Fibroblast of skin of left biceps (primary cell): ENCODE measurements at regions not wholly inside any gene's neighbourhood (a gene's known extent, or its start where the extent isn't known, plus 50 kb on each side); places are given as distances from the start of the nearest gene placed in this dataset.
"Not testable (repeated sequence)": the region's sequence is repeated elsewhere in the genome, so short reads cannot be mapped to it uniquely, and the experiment has no call there.

Experiments used
- DNase-seq, 2 experiments: peaks; one replicate each; pipeline ENCODE4 v3.0.0-alpha.2; 2013; ENCODE audit warnings: low read depth in 2 of 2

DNA sequence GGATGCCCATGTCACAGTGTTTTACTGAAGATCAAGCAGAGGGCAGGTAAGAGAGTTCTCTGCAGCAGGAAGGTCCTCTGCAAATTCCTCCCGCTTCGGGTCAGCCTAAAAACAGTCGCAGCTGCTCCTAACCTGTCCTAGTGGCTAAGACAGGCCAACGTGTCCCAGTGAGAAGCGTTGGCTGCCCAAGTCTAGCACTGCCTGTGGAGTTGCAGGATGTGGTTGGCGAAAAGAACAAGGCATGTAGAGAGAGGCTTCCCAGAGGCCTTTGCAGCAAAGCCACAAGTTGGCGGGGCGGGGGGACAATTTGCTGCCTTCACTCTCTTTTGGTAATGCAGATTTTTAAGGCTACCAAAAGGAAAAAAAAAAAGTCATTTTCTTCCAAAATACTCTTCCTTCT lies 340.1 kb downstream of the BCL11B start:
- no peak for DNase-seq

DNA sequence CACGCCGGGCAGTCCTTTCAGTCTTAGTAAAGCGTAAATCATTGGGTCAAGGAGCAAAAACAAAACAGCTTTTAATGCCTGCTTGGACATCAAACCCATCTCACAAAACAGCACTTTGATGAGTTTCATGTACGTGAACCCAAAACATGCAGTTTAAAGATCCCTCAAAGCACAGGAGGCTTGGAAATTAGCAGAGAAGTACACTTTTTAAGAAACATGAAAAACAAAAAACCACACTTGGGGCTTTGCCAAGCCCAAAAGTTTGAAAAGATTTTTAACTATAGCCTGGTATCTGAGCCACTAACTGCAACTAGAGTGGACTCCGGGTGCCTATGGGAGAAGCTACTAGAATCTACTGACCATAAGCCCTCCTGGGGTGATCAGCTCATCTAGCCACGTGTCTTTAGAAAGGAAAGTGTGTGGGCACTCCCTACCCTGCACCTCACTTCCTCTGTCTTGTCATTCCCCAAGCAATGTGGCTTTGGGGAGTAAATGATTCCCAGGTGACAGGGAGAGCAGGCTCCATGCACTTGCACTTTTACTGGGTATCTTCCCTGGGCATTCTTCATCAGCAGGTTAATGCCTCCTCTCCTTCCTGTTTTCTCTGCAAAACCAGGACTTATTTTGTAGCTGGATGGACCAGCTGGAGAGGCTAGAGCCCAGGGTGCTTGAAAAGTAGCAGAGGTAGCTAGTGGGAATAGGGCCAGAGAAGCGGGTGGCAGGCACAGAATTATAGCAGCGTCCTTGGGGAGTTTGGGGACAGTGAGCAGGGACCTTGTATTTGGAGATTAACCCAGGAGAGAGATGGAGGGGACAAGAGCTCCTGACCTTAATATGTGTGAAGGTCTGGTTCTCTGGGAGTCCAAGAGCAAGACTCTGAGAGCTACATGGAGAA lies 339.3 kb downstream of the BCL11B start:
- no peak for DNase-seq

DNA sequence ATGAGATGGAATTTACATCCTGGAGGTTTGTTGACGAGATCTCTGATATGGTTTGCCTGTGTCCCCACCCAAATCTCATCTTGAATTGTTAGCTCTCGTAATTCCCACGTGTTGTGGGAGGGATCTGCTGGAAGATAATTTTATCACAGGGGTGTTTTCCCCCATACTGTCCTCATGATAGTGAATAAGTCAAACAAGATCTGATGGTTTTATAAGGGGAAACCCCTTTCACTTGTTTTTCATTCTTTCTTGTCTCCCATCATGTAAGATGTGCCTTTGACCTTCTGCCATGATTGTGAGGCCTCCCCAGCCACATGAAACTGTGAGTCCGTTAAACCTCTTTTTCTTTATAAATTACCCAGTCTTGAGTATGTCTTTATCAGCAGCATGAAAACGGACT lies 337.4 kb downstream of the BCL11B start:
- not testable (repeated sequence) for DNase-seq

DNA sequence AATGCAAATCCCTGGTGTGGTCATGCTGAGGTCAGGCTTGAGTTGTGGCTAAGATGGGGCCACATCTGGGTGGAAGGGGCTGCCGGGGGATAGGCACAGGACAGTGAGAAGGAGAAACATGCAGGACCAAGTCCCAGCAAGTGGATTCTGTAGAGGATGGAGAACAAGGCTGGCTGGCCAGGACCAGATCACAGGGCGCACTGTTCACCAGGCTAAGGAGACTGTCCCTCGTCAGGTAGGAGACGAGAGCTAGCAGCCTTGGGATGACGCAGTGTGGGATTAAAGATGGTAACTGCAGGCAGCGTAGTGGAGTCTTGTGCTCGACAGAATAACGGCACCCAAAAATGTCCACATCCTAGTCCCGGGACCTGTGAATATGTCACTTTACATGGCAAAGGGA lies 336.1 kb downstream of the BCL11B start:
- DNase-seq: no peak

DNA sequence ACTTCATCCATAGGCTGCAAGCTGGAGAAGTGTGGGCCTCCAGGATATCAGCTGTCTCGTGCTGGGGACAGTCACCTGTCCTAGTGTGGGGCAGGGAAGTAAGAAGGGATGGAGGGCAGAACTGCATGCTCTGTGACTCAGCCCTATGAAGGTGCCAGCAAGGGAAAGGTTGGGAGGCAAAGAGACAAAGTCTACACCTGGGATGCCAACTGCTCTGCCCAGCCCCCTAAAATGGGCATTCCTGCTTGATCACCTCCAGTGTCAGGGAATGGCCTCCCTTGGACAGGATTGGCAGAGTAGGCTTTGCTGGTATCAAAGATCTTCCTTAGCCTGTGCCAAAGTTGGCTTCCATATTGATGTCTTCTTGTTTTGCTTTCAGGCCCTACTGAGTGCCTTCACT lies 335.0 kb downstream of the BCL11B start:
- DNase-seq: no peak

DNA sequence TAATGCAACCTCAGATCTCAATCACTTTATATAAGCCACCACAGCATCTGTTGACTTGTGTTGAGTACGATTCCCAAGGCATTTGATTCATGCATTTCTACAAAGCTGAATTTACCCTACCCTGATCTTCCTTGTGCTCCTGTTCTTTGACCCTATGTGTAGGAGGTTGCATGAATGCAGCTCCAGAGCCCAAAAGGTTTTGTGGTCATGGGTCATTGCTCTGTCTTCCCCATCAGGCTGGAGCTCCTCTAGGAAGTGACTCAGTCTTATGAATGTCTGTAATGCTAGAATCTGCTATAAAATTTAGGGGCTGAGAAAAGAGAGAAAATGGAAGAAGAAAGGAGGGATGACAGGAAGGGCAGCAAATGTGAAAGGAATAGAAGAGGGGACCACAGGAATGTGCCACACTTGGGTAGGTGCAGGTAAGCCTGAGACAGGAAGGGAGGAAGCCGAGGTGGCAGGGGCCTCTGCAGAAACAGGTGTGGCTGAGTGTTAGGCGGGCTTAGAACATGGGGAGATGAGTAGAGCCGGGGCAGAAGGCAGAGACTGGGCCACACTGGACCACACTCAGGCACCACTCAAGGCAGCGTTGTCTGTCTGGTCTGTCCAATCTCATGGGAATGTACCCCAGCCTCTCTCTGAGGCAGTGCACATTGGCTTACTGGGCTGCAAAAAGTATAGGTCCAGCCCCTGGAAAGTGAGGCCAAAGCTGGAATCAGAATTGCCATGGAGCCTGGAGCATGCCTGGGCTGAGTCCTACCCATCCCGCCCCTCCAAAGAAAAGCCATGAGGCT lies 334.1 kb downstream of the BCL11B start:
- DNase-seq: no peak

DNA sequence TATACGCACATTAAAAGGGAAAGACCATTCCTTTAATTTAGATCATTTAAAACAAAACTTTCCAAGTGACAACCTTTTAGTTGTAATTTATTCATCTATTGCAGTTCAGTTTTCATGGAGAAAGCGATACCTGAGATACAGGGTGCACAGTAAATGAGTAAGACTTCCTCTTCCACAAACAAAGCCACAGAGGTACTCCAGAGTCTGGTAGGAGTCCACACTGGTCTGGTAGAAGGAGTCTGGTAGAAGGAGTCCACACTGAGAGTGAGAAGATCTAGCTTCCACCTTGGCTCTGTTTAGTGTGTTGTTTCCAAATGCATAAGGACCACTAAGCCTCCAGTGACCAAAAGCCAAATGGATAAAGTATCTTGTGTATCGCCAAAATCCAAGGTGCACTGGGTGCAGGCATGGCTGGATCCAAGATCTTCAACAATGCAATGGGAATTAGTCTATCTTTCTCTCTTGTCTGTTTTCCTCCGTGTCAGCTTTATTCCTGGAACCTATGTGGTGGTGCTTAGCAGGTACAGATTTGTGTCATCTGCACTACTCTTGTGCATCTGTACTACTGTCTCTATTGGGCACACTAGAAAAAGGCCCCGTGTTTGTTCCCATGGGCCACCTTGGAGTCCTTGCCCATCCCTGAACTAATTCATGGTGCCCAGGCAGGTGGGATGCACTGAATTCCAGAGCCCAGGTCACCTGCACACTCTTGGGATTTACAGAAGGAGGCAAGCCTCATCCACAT lies 331.1 kb downstream of the BCL11B start:
- no peak for DNase-seq

DNA sequence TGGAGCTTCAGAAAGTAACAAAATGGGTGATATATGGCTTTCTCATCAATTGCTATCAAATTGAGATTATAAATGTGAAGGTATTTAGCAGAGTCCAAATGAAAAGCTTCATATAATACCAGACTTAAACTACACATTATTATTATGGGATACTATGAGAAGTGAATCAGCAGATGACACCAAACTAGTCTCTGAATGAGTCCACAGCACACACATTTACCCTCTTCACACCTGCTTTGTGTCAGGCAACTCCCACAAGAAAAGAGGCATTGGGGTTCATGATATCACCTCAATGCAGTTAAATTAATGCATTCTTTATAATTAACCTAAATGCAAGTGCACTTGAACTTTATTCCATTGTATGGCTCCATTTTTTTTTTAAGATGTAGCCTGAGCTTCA lies 330.5 kb downstream of the BCL11B start:
- DNase-seq: no peak

DNA sequence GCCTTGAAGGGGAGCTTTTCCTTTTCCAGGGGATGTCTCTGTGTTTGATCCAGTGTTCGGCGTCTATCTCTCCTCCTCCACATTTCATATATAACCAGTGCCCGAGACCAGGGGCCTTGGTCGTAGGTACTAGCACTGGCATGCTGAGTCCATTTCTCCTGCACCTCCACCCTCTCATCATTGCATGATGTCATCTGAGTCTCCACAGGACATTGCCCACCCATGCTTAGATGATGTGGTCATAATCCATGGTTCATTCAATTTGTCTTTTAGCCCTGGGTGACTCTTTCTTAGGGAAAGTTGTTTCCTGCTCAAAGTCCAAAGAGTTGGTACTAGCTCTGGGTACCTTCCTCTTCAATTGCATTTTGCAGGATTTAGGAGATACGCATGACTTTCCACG lies 328.1 kb downstream of the BCL11B start:
- no peak for DNase-seq

DNA sequence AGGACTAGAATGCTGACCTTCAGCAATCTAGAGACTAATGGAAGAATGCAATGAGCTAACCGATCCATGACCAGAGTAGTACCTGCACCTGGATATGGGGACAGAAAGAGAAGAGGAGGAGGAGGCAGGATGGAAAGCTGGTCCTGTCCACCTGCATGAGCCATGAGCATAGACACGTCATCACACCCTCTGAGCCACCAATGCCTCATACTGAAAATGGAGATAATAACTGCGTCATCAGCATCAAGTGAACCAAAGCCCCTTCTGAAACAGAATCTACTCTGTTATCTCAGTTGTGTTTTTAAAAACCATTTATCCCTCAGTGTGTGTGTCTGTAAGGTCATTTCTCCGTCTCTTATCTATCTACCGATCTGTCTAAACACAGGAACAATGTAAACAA lies 327.0 kb downstream of the BCL11B start:
- no peak for DNase-seq

DNA sequence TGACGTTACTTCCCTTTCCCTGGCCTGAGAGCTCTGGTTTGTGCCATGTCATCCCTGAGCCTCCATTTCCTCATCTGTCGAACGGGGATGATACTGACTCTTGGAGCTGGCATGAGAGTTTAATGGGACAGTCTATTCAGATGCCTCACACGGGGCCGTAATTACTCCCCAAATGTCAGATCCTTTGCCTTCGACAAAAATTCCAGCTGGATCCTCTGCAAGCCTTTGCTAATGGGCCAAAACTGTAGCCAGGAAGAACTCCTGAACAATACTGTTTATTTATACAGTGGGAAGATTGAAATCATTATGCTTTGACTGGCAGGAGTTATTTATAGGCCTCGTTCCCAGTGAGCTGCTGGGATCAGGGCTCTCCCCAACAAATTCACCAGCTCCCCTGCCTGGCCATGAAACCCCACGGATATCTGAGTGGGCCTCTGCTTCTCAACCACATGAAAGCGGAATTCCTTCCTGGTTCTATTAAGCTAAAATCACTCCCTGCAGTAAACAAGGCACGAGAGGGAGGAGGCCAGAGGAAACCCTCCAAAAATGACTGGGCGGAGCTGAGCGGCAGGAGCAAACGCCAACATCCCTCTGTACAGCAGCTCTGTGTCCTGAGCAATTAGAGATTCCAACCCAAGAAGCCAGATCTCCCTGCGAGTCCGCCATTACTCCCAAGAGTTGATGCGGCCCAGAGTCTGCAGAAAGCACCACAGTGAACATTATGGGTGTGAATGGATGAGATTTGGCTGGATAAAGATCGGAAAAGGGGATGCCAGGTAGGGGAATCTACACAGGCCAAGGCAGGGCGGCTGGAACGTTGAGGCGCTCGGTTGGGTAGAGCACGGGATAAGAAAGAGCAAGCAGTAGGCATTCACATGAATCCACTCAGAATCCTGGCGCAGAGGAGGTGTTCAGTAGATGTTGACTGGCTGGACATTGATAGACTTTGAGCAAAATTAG lies 326.1 kb downstream of the BCL11B start:
- no peak for DNase-seq

DNA sequence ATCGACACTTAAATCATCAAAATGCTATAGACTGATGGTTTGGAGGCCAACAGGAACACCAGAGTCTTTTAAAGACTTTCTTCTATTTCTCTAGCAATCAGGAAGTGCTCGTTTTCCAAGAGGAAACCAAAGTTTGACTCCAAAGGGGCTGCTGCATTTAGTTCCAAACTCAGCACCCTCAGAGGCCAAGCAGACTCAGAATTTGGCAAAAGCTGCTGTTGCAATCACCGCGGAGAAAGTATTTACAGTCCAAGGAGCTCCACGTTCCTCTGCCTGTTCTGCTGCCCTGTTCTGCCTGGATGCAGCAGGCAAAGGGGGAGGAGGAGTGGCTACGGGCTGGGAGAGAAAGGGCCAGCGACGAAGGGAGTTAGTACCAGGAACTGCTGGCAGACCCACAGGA lies 325.1 kb downstream of the BCL11B start:
- peak; percentile 45 to 47 for DNase-seq

DNA sequence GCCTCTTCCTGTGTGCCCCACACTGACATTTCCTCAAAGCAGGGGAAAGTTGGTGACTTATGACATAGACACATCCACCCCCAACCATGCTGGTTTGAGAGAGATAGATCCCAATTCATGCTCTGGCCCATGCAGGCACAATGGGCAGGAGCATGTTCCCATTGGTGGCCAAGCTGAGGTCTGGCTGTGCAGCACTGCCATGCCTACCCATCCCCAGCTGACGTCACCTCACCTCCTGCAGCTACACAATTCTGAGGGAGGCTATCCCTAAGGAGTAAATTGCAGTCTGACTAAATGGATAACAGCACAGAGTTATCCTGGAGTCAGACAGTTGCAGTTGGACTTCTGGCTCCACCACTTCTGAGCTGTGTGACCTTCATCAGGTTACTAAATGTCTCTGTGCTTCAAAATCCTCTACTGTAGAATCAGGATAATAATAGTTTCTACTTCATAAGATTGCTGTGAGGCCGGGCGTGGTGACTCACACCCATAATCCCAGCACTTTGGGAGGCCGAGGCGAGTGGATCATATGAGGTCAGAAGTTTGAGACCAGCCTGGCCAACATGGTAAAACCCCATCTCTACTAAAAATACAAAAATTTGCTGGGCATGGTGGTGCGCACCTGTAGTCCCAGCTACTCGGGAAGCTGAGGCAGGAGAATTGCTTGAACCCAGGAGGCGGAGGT lies 323.9 kb downstream of the BCL11B start:
- no peak for DNase-seq

DNA sequence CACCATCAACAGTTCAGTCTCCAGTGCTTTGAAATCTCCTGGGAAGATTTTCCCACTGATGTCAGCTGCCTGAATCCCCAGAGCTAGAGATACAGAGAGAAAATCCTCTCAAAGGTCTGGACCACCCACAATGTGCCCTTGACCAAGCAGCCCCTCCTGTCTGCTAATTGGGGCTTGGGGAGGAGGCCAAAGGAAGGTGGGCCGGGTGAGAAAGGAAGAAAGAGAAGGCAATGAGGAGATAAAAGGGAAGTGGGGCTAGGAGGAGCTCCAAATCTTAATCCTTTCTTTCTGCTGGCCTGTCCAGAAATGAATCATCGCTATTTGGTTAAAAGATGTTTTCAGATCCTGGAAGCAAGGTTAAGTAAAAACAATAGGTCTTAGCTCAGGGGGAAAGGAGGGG lies 322.9 kb downstream of the BCL11B start:
- DNase-seq: no peak

DNA sequence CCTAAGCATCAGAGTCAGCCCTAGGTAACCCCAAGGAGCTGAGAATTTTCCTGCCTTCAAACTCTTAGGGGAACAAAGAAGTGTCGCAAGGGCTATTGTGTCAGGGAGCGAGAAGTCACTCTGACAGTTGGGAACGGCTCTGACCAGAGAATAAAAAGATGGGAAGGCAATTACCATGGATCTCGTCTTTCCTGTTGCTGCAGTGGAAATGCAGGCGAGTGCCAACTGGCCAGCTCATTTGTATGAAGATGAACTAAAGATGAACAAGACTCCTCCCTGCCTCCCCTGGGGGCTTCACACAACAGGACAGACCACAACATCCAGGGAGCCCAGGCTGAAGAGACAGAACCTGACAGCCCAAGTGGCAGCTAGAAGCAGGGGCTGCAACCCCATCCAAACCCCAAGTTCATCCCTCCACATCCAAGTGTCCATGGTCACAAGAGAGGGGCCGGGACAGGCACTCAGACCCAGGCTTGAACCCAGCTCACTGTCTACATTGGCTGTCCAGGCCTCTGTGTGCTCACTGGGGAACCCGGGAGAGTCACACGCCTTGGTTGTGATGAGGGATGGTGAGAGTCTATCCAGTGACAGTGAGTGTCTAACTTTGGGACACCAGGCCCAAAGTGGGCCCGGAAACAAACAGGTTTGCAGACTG lies 322.4 kb downstream of the BCL11B start:
- DNase-seq: no peak

DNA sequence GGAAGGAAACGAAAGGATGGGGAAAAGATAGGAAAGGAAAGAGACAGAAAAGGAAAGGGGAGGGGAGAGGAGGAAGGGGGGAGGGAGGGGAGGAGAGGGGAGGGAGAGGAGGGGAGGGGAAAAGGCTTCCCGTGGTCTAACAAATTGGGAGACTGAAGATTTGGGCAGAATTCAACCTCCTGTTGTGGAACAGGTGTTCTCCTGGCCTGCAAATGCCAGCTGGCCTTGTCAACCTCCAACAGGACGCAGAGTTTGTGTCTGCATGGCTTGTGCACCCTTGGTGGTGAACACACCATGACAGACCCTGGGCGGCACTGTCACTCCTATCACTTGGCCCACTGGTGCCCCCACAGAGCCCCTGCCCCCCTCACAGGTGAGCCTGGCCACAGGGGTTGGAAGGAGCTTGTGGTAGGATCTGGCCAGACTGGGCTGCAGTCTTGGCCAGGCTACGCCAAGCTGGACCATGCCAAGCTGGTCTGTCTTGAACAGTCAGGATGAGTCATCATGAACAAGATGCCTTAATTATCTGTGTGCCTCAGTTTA lies 321.6 kb downstream of the BCL11B start:
- no peak for DNase-seq

DNA sequence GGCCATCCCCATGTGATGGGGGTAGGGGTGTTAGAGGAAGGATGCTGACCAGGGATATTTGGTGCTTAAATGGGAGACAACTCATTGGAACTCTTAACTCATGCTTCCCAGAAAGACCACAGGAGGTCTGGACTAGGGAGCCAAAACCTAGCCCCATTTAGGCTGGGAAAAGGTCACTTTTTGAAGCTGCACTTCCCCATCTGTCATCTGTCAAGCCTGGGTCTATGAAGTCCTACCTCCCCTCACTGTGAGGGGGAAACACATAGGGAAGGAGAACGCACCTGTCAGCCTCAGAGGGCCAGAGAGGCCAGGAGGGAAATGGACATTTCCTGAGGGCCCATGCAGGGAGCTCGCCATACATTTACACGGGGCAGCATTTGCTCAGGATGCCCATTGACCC lies 321.0 kb downstream of the BCL11B start:
- no peak for DNase-seq

DNA sequence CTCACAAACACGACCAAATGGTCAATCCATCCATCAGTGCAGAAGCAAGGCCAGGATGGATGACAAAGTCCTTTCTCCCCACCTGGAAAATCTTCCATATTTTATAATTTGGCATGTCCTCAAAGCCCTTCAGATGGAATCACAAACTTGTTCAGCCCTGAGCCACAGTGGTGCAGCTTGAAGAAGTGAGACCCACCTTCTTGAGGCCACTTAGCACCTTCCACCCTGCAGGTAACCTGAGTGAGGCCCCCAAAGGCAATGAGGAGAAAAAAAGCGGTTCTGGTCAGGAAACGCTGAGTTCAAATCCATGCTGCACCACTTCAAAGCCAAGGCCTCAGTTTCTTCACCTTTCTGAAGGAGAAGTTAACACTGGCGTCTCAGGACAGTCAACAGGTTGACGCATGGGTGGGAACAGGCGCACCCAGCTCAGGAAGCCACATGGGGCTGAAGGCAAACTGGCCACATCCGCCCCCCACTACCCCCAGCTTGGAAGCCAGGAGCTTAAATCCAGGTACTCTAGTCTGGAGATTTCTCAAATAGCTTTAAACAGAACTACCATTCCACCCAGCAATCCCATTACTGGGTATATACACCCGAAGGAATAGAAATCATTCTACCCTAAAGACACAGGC lies 320.4 kb downstream of the BCL11B start:
- DNase-seq: no peak
